ENCODE measurements at regions not wholly inside any gene's neighbourhood (a gene's known extent, or its start where the extent isn't known, plus 50 kb on each side); places are given as distances from the start of the nearest gene placed in this dataset.

DNA sequence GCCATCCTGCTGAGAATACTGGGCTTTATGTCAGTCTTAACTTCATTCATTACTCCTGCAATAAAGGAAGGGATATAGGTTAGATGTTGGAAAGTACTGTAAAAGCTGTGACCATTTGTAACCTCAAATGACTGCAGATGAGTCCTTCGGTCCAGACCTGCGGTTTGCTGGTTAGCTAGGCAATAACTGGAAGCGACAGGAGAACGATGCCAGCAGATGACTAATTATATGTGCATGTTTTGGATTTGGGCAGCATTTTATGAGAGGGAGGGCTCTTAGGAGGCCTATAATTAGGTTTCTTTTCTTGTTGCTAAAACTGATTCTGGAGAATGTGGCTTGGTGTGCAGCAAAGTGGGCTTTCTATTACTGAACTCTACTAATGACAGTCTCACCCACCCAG is 205.6 kb downstream of the TMEM182 start:
- no peaks in the 10 kb centered on the region for H3K9me3 ChIP-seq (ENCODE audit: low read depth, low read length)
- no peak overlapping the region for H3K27ac ChIP-seq (ENCODE audit: low read depth, low read length)
- H3K36me3 ChIP-seq (ENCODE audit: insufficient read depth, low read length) = no peaks in the 10 kb centered on the region
- peak; percentile 81 for DNase-seq (ENCODE audit: insufficient read length, low spot score, missing footprints)
- TF ChIP-seq, protein P1, sequence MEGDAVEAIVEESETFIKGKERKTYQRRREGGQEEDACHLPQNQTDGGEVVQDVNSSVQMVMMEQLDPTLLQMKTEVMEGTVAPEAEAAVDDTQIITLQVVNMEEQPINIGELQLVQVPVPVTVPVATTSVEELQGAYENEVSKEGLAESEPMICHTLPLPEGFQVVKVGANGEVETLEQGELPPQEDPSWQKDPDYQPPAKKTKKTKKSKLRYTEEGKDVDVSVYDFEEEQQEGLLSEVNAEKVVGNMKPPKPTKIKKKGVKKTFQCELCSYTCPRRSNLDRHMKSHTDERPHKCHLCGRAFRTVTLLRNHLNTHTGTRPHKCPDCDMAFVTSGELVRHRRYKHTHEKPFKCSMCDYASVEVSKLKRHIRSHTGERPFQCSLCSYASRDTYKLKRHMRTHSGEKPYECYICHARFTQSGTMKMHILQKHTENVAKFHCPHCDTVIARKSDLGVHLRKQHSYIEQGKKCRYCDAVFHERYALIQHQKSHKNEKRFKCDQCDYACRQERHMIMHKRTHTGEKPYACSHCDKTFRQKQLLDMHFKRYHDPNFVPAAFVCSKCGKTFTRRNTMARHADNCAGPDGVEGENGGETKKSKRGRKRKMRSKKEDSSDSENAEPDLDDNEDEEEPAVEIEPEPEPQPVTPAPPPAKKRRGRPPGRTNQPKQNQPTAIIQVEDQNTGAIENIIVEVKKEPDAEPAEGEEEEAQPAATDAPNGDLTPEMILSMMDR (IDR thresholded peaks at IDR 0.05; ENCODE audit: extremely low read depth, low read depth, low read length) = no peak
- H4K20me1 ChIP-seq (ENCODE audit: insufficient read depth, low read length) = no peaks in the 10 kb centered on the region
- H3K27me3 ChIP-seq (ENCODE audit: insufficient read depth, low read length) = no peaks in the 10 kb centered on the region
- H3K4me3 ChIP-seq (ENCODE audit: insufficient read depth, low read length) = peak overlapping the region; percentile 21
- peak overlapping the region; percentile 49 for H3K4me2 ChIP-seq (ENCODE audit: insufficient read depth, low read length)
- H3K79me2 ChIP-seq (ENCODE audit: insufficient read depth, low read length) = no peaks in the 10 kb centered on the region
- peaks cover 26% of the 10 kb centered on the region for H3K4me1 ChIP-seq (ENCODE audit: insufficient read depth, low read length)
- H2AFZ ChIP-seq (ENCODE audit: low read length) = peak overlapping the region; percentile 27

DNA sequence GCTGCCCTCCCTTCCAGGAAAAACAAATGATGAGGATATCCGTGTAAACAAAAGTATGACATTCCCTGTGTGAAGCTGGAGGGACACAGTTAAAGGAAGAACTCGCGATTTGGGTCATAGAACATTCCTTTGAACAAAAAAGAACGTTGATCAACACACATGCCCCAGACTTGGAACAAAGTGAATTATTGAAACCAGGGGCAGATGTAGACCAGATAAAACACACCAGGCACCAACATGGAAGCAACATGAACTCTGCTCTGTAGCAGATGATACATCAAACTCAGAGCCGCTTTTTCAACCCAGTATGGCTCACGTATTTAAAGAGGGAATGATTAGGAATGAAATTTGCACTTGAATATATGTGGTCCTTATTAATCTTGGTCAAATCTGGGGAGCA is 206.5 kb downstream of the TMEM182 start:
- Histone ChIP-seq H4K20me1 (ENCODE audit: insufficient read depth, low read length) (no peaks in the 10 kb centered on the region), H3K36me3 (ENCODE audit: insufficient read depth, low read length) (no peaks in the 10 kb centered on the region), H2AFZ (ENCODE audit: low read length) (no peak overlapping the region), H3K4me2 (ENCODE audit: insufficient read depth, low read length) (no peak overlapping the region), H3K9me3 (ENCODE audit: low read depth, low read length) (no peaks in the 10 kb centered on the region), H3K4me3 (ENCODE audit: insufficient read depth, low read length) (no peak overlapping the region), H3K79me2 (ENCODE audit: insufficient read depth, low read length) (no peaks in the 10 kb centered on the region), H3K27ac (ENCODE audit: low read depth, low read length) (no peak overlapping the region), H3K27me3 (ENCODE audit: insufficient read depth, low read length) (no peaks in the 10 kb centered on the region), H3K4me1 (ENCODE audit: insufficient read depth, low read length) (peaks cover 26% of the 10 kb centered on the region)
- no peak for DNase-seq (ENCODE audit: insufficient read length, low spot score, missing footprints)
- TF ChIP-seq, protein P1 (IDR thresholded peaks at IDR 0.05; ENCODE audit: extremely low read depth, low read depth, low read length) = no peak

DNA sequence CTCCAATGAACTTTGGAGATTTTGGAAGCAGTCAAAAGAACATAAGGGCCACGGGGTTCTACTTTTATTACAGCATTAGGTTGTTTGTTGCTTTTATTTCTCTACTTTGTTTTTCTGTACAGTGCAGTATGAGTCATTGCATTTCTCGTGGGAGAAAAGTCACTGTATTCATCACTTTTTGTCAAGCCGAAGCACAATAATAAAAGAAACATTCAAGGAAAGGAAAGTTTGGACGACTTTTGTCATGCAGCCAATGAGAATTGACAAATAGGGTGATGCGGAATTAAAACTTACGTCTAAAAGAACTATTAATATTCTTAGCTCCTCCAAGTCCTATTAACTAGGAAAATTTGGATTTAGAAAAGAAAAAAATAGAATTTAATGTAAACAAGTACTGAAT is 209.9 kb downstream of the TMEM182 start:
- Histone ChIP-seq H3K79me2 (ENCODE audit: insufficient read depth, low read length) (no peaks in the 10 kb centered on the region), H3K27ac (ENCODE audit: low read depth, low read length) (no peak overlapping the region), H3K4me1 (ENCODE audit: insufficient read depth, low read length) (peaks cover 19% of the 10 kb centered on the region), H3K27me3 (ENCODE audit: insufficient read depth, low read length) (peaks cover 2% of the 10 kb centered on the region), H3K4me3 (ENCODE audit: insufficient read depth, low read length) (no peak overlapping the region), H2AFZ (ENCODE audit: low read length) (no peak overlapping the region), H3K9me3 (ENCODE audit: low read depth, low read length) (no peaks in the 10 kb centered on the region), H4K20me1 (ENCODE audit: insufficient read depth, low read length) (no peaks in the 10 kb centered on the region), H3K36me3 (ENCODE audit: insufficient read depth, low read length) (no peaks in the 10 kb centered on the region), H3K4me2 (ENCODE audit: insufficient read depth, low read length) (no peak overlapping the region)
- DNase-seq (ENCODE audit: insufficient read length, low spot score, missing footprints) = peak; percentile 43
- TF ChIP-seq, protein P1 (IDR thresholded peaks at IDR 0.05; ENCODE audit: extremely low read depth, low read depth, low read length) = no peak

DNA sequence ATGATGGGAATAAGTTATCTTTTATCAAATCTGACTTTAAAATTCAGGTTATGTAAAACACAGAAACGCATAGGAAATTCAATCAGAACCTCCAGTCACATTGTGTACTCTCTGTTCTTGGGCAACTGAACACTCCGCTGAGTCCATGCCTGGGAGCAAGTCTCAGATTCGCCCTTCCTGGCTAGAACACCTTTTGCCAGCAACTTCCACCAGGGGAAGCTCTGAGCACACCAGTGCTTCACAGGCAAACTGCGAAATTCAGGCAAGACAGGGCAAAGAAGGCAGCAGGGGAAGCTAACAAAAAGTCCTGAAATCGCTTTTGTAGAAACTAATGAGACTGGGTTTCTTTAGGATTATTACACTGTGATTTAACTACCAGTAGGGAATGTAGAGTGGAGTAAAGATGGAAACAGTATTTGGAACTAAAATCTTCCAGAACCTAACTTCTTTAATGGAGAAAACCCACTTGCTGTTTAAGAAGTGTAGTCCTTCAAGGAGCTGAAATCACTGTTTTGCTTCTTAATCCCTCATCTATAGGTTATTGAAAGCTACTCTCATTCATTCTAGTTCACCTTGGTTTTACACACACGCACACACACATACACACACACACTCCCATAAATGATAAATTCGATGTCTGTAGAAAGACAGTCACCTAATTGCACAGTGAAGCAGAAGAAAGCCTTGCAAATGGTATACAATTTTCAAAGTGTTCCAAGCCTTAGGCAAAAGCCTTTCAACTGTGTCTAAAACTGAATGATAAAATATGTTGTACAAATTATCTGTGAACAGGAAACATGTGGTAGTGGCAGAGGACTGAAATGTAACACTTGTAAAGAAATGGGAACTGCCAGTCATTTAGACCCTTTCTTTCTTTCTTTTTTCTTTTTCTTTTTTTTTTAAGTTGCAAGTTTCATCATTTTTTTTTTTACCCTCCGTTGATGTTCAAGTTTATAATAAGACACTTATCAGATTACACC is 214.5 kb downstream of the TMEM182 start:
- H4K20me1 ChIP-seq (ENCODE audit: insufficient read depth, low read length) = no peaks in the 10 kb centered on the region
- H3K79me2 ChIP-seq (ENCODE audit: insufficient read depth, low read length) = no peaks in the 10 kb centered on the region
- H2AFZ ChIP-seq (ENCODE audit: low read length) = no peak overlapping the region
- no peak overlapping the region for H3K4me3 ChIP-seq (ENCODE audit: insufficient read depth, low read length)
- peaks cover 2% of the 10 kb centered on the region for H3K27me3 ChIP-seq (ENCODE audit: insufficient read depth, low read length)
- H3K27ac ChIP-seq (ENCODE audit: low read depth, low read length) = no peak overlapping the region
- no peaks in the 10 kb centered on the region for H3K36me3 ChIP-seq (ENCODE audit: insufficient read depth, low read length)
- no peak overlapping the region for H3K4me2 ChIP-seq (ENCODE audit: insufficient read depth, low read length)
- DNase-seq (ENCODE audit: insufficient read length, low spot score, missing footprints) = peak; percentile 80
- H3K4me1 ChIP-seq (ENCODE audit: insufficient read depth, low read length) = no peaks in the 10 kb centered on the region
- TF ChIP-seq, protein P1 (IDR thresholded peaks at IDR 0.05; ENCODE audit: extremely low read depth, low read depth, low read length) = peak; percentile 56
- H3K9me3 ChIP-seq (ENCODE audit: low read depth, low read length) = no peaks in the 10 kb centered on the region
